GM12891 (cell line): ENCODE measurements at regions not wholly inside any gene's neighbourhood (a gene's known extent, or its start where the extent isn't known, plus 50 kb on each side); places are given as distances from the start of the nearest gene placed in this dataset.
"Not testable (repeated sequence)": the region's sequence is repeated elsewhere in the genome, so short reads cannot be mapped to it uniquely, and the experiment has no call there.

Experiments
- POLR2A ChIP-seq: IDR thresholded peaks from 2 replicates; pipeline ENCODE4 v1.6.1; 2011; ENCODE audit warnings: low read depth, low read length, control low read depth
- POLR2AphosphoS5 ChIP-seq: IDR thresholded peaks from 2 replicates; pipeline ENCODE4 v1.6.1; 2011; ENCODE audit warnings: low read depth, low read length, control low read depth
- TAF1 ChIP-seq: IDR thresholded peaks from 2 replicates; pipeline ENCODE4 v1.6.1; 2011; ENCODE audit warnings: low read depth, low read length, control low read depth

GRCh38 chr14:57127809-57128208 lies 140.9 kb downstream of the EXOC5 start:
- not testable (repeated sequence) for TF ChIP-seq POLR2AphosphoS5, TAF1, POLR2A
